Dedifferentiated amniotic fluid mesenchymal stem cell (primary cell): ENCODE measurements at regions not wholly inside any gene's neighbourhood (a gene's known extent, or its start where the extent isn't known, plus 50 kb on each side); places are given as distances from the start of the nearest gene placed in this dataset.
"Not testable (repeated sequence)": the region's sequence is repeated elsewhere in the genome, so short reads cannot be mapped to it uniquely, and the experiment has no call there.

Experiments used
- DNase-seq: peaks from one replicate; pipeline ENCODE4 v3.0.0-alpha.2; 2016; ENCODE audit errors: extremely low spot score

DNA sequence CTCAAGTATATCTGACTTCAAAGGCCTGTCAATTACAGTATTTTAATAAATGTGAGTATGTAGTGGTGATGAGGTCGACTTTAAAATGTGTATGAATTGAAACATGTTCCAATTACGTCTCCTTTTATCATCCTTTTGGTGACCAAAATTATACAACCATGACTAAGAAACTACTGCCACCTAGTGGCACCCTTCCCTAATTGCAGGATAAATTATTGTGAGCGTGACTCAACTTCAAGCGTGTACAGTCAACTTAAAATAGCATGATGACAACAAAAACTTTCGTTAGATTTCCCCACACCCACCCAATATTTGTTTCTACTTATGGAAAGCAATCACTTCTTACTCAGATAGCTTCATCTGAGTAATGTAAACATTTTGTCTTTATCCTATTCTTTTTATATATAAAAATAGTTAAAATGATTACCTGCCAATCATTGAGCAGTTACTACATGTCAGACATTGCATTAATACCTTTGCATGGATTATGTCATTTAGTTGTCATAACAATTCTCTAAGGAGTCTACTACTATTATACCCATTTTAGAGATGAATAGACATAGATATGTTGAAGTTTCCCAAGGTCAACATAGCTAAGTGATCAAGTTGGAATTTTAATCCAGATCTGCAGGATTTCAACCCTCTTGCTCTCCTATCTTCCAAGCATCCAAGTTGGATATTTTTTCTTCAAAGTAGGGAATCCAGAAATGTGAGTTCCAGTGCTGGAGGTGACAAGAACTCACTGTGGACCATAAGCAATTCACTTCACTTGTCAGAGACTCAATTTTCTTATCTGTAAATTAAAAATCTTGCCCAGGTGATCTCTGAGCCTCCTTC, 106.0 kb downstream of the MEX3B start:
- no peak for DNase-seq

- DNase-seq: no peak
Observed at GRCh38 chr15:81937189-81937588, 108.6 kb downstream of the MEX3B start.

DNA sequence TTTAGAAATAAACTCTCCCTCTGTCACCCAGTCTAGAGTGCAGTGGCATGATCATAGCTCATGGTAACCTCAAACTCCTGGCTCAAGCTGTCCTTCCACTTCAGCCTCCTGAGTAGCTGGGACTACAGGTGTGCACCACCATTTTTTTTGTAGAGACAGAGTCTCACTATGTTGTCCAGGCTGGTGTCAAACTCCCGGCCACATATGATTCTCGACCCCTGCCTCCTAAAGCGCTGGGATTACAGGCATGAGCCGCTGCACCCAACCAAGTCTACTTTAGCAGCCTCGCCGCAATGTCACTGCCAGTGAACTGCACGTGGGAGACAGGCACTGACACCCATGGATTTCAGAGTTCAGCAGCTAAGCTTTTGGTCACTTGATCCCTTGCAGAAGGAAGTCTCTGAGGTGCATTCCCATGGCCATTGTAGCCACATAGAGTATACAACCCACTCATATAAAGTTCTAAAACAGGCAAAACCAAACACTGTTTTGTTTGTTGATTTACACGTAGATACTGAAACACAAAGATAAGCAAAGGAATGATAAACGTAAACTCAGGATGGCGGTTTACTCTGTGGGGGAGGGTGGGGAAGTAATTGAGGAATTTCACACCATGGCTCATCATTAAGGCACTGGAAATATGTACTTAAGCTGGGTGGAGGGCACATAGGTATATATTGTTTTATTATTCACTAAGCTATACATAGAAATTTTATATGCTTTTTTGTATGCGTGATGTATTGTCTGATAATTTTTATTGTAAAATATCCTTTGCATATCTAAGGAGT, 115.0 kb downstream of the MEX3B start:
- no peak for DNase-seq

DNA sequence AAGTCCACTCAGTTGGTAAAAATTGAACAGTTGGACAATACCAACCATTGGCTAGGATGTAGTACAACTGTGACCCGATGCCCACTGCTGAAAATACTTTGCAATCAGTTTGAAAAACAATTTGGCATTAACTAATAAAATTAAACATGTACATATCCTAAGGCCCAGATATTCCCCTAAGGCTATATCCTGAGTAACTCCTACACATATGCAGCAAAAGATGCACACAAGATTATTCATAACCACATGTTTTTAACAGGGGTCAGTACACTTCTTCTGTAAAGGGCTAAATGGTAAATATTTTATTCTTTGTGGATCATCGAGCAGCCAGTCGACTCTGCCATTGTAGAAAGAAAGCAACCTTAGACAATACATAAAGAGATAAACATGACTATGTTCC, 116.3 kb downstream of the MEX3B start:
- DNase-seq: no peak

DNA sequence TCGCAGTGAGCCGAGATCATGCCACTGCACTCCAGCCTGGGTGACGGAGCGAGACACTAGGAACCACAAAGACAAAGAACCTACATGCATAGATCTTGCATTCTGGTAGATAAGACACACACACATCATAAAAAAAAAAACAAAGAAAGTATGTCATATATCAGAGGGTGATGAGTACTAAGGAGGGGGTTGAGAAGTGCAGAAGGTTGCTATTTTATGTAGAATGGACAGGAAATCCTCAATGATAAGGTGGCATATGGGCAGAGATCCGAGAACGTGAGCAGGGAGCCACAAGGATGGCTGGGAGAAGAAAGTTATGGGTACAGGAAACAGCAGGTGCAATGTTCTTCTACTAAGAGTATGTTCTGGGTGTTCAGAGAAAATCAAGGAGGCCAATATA, 118.8 kb downstream of the MEX3B start:
- no peak for DNase-seq

DNA sequence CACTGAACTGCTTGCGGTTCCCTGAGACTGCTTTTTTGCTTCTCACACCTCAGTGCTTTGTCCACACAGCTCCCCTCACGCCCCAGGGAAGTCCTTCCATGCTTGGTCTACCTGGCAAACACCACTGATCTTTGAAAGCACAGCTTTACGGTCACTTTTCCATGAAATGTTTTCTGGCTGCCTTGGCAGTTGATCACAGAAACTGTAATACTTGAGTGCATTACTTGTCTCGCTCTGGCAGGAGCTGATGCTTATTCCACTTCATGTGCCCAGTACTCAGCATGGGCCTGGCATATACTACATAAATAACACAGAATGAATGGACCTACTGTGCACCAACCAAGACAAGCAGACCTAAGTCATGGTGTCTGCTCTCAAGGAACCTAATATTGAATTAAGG, 121.1 kb downstream of the MEX3B start:
- no peak for DNase-seq

- DNase-seq: peak; percentile 65
Observed at GRCh38 chr15:81923561-81924350, 122.1 kb downstream of the MEX3B start.

DNA sequence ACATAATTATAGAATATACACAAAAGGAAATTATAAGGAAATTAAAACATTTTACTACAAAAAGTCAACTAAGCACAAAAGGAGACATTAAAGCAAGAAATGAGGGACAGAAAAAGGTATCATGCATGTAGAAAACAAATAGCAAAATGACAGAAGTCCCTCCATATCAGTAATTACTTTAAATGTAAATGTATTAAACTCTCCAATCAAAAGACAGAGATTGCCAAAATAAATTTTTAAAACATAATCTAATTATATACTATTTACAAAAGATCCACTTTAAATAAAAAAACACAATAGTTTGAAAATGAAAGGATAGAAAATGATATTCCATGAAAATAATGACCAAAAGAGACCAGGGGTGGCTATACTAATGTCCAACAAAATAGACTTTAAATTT, 123.7 kb downstream of the MEX3B start:
- DNase-seq: no peak

- DNase-seq: no peak
Observed at GRCh38 chr15:81921163-81921562, 124.7 kb downstream of the MEX3B start.

GRCh38 chr15:81918767-81919166, 127.1 kb downstream of the MEX3B start:
- DNase-seq: not testable (repeated sequence)

DNA sequence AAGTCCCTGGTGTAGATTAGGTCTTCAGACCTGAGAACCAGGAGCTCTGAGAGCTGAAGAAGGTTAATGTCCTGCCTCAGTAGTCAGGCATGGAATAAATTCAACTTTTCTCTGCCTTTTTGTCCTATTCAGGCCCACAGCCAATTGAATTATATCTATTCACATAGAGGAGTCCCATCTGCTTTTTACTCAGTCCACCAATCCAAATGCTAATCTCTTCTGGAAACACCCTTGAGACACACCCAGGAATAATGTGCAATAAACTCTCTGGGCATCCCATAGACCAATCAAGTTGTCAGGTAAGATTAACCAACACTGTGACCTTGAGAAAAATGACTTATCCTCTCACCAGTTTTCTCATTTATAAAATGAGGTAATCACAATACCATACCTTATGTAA, 129.4 kb downstream of the MEX3B start:
- no peak for DNase-seq

GRCh38 chr15:81915990-81916389, 129.8 kb downstream of the MEX3B start:
- DNase-seq: no peak

GRCh38 chr15:81914734-81915256, 131.0 kb downstream of the MEX3B start:
- no peak for DNase-seq

DNA sequence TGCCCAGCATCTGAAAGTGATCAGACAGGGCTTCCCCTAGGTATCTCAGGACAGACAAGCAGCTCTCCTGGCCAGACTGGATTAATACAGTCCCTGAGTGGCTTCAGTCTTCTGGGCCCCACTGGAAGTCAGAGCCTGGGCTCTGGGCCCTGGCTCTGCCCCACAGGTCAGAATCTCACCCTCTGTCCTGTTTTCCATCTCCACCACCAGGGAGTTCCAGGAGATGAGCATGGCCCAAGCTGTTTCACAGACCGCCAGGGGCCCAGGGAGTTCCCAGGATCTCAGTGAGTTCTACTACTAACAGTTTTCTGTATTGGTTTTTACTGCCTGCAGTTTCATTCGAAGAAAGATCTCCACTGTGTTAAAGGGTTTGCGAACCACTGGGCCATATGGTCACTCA, 131.5 kb downstream of the MEX3B start:
- DNase-seq: no peak

GRCh38 chr15:81911022-81911971, 134.5 kb downstream of the MEX3B start:
- no peak for DNase-seq

DNA sequence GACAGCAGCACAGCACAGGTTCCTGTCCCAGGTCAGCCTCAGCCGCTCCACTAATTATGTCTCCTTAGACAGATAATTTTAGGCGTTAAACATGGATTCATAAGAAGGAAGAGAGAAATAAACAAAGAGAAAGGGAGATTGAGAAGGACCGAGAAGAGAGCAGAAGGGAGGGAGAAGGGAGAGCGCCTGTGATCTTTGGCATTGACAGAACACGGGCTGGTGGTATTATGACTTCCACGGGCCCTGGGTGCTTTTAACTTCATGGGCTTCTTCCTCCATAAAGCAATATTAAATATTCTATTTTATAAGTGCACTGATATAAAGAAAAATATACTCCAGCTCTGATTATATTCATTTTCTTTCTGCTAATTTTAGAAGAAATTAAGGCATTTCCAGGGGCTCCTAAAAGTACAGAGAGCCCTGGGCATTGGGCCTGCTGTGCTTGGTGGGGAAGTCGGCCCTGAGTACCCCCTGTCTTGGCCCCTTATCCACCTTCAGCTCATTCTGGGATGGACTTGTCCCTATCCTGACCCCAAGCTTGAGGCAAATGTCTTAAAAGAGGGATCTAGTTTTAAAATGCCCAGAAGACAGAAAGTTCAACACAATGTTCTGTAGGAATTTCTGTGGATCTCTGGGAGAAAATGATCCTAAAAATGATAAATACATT, 135.3 kb downstream of the MEX3B start:
- DNase-seq: no peak

- DNase-seq: no peak
Observed at GRCh38 chr15:81909011-81909358, 136.8 kb downstream of the MEX3B start.

DNA sequence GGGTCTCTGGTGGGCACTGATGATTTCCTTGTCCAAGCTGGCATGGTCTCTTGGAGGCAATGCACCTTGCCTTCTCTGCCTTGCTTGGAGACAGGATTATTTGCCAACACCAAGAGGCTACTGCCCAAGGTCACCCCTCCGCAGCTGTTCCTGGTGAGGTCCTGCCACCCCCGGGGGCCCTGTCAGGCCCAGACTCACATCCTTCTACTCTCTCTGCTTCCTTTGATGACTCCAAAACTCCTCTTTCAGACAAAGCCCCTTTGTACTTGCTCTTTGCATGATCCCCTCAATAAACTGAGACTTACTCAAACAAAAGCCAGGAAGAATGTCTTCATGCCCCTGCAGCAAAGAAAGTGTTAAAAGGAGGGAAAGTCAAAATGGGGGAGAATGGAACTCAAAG, 137.7 kb downstream of the MEX3B start:
- no peak for DNase-seq

DNA sequence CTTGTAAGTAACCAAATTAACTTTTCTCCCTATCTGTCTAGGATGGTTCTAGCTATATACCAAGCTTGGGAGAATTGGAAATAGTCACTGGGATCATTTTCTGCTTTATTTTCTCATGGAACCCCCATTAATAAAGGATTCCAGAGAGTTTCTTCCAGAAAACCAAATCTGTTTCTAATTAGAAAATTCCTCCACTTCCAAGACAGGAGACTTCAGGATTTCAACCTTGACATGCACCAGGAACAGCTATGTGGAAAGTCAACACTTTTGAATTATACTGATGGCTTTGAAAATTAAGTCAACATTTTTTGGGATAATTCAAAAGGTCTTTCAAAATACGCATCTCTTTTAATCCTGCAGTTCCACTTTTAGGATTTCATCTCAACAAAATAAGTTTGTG, 138.3 kb downstream of the MEX3B start:
- no peak for DNase-seq

DNA sequence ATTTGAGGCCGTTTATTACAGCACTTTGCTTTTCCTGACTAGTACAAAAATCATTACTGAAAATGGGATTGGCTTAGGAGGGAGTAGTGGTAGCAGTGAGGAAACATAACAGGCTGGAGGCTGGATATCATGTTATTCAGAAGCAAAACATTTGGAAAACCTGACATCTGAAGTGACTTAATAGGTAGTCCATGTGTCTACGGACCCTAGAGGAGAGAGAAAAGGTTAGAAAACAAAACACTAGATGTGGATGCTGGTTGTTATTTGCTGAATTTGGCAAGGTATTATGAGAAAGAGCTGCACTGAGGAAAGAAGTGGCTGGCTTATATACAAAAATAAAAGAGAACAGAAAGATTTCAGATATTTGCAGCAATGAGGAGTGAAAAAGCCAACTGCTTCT, 139.9 kb downstream of the MEX3B start:
- no peak for DNase-seq

GRCh38 chr15:81901319-81901718, 144.5 kb downstream of the MEX3B start:
- no peak for DNase-seq
